ENCODE measurements at regions not wholly inside any gene's neighbourhood (a gene's known extent, or its start where the extent isn't known, plus 50 kb on each side); places are given as distances from the start of the nearest gene placed in this dataset.
"Not testable (repeated sequence)": the region's sequence is repeated elsewhere in the genome, so short reads cannot be mapped to it uniquely, and the experiment has no call there.

DNA sequence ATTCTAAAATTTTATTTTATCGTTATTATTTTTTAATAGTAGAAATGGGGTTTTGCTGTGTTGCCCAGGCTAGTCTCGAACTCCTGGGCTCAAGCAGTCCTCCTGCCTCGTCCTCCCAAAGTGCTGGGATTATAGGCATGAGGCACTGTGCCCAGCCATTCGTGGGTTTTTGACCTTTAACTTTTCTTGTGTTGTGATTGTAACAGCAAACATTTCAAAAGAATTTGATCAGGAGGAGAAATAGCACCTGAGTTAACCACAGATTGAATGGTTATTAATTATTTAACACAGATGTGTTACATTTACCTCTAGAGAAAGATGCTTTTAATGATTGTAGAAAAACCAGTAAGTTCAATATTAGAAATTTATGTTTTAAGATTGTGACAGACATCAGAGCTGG, 132.0 kb downstream of the HAUS1 start:
- TF ChIP-seq, protein P1, sequence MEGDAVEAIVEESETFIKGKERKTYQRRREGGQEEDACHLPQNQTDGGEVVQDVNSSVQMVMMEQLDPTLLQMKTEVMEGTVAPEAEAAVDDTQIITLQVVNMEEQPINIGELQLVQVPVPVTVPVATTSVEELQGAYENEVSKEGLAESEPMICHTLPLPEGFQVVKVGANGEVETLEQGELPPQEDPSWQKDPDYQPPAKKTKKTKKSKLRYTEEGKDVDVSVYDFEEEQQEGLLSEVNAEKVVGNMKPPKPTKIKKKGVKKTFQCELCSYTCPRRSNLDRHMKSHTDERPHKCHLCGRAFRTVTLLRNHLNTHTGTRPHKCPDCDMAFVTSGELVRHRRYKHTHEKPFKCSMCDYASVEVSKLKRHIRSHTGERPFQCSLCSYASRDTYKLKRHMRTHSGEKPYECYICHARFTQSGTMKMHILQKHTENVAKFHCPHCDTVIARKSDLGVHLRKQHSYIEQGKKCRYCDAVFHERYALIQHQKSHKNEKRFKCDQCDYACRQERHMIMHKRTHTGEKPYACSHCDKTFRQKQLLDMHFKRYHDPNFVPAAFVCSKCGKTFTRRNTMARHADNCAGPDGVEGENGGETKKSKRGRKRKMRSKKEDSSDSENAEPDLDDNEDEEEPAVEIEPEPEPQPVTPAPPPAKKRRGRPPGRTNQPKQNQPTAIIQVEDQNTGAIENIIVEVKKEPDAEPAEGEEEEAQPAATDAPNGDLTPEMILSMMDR (conservative IDR thresholded peaks at IDR 0.05; ENCODE audit: low read depth, low read length): no peak

DNA sequence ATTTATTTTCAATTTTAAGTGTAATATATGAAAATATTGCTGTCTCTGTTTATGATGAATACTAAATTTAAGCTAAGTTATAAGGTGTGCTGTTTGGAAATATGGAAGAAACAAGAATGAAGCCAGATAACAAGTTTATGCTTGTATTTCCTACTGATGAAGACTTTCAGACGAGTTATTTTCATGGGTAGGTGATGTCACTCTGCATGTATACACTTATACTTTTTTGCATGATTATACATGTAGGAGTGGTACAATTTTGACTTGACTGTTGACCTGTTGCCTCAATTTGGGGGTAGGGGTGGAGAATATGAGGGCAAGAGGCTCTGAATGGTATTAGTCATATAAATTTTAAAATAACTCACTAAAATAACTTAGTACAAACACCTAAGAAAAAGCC, 133.7 kb downstream of the HAUS1 start:
- DNase-seq (ENCODE audit: low read depth): no peak
- TF ChIP-seq, protein P1 (conservative IDR thresholded peaks at IDR 0.05; ENCODE audit: low read depth, low read length): no peak
- no peak overlapping the region for H3K4me3 ChIP-seq (ENCODE audit: low read length)

More for the DNA sequence above, 132.0 kb downstream of the HAUS1 start:
- H3K4me3 ChIP-seq (ENCODE audit: low read length): no peak overlapping the region
- no peak for DNase-seq (ENCODE audit: low read depth)

DNA sequence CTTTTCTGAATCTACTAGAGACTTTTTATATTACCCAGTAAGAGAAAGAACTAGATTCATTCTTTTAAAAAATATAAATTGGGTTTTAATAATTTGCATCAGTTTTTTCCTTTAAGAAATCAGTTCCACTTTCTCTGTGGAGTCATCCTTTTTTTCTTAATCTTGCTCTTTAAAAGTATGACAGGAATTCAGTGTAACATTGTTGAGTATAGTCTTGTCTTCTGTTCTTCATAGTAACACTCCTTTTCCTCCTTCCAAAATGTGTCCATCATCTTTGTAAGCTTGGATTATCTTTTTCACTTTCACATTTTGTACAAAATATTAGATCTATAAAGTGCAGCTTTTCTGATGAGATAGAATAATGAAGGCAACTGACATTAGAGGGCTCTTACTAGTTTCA, 135.4 kb downstream of the HAUS1 start:
- no peak overlapping the region for H3K4me3 ChIP-seq (ENCODE audit: low read length)
- TF ChIP-seq, protein P1 (conservative IDR thresholded peaks at IDR 0.05; ENCODE audit: low read depth, low read length): no peak
- no peak for DNase-seq (ENCODE audit: low read depth)

DNA sequence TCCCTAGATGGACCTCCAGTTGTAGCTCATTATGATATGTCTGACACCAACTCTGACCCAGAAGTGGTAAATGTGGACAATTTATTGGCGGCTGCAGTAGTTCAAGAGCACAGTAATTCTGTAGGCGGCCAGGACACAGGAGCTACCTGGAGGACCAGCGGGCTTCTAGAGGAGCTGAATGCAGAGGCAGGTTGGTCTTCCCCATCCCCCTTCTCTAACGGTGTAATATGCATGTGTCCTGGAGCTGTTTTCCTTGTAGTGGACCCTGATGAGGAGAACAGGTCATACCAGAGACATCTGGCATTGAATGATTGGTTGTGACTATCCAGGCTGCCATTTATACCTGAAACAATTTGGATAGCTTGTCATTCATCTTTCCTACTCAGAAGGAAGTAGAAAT, 135.8 kb downstream of the HAUS1 start:
- no peak overlapping the region for H3K4me3 ChIP-seq (ENCODE audit: low read length)
- DNase-seq (ENCODE audit: low read depth): no peak
- TF ChIP-seq, protein P1 (conservative IDR thresholded peaks at IDR 0.05; ENCODE audit: low read depth, low read length): no peak

DNA sequence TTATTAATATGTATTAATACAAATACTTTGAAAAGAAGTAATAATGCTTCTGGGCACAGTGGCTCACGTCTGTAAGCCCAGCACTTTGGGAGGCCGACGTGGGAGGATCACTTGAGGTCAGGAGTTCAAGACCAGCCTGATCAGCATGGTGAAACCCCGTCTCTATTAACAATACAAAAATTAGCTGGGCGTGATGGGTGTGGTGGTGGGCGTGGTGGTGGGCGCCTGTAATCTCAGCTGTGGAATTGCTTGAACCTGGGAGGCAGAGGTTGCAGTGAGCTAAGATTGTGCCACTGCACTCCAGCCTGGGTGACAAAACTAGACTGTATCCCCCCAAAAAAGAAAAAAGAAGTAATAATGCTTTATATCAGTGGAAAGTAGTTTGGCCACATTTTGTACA, 137.2 kb downstream of the HAUS1 start:
- not testable (repeated sequence) for H3K4me3 ChIP-seq (ENCODE audit: low read length); DNase-seq (ENCODE audit: low read depth)

DNA sequence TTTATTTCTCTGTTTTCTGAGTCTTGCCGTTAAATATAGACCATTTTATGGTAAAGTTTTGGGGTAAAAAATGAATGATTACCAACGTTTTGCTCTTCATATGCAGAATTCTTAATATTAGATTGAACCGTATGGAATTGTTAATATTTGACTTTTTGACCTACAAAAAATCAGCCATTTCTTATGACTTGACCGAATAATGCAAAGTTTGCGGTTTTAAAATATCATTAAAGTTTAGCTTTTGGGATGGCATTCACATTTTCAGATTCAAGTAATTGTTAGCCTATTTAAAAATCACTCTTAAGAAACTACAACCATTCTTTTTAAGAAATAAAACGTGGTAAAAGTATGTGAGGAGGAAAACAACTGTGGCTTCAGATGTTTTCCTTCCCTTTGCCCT, 138.0 kb downstream of the HAUS1 start:
- H3K4me3 ChIP-seq (ENCODE audit: low read length): no peak overlapping the region
- DNase-seq (ENCODE audit: low read depth): no peak
- TF ChIP-seq, protein P1 (conservative IDR thresholded peaks at IDR 0.05; ENCODE audit: low read depth, low read length): no peak

DNA sequence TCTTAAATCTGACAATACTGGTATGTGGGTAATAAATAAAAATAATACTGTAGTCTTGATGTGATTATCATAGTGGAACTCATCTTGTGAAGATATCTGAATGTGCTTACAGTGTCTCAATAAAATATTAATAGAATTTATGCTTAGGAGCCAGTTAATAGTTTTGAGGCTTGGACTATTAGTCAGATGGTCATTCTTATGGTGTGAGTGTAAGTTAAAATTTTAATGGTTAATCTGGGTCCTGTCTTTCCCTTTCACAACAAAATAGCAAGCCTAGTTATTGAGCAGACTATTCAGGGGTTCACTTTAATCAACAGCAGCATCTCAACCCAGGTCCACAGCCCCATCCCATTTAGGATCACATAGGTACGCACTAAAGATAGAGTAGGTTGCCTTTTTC, 138.9 kb downstream of the HAUS1 start:
- no peak overlapping the region for H3K4me3 ChIP-seq (ENCODE audit: low read length)
- TF ChIP-seq, protein P1 (conservative IDR thresholded peaks at IDR 0.05; ENCODE audit: low read depth, low read length): no peak
- no peak for DNase-seq (ENCODE audit: low read depth)

DNA sequence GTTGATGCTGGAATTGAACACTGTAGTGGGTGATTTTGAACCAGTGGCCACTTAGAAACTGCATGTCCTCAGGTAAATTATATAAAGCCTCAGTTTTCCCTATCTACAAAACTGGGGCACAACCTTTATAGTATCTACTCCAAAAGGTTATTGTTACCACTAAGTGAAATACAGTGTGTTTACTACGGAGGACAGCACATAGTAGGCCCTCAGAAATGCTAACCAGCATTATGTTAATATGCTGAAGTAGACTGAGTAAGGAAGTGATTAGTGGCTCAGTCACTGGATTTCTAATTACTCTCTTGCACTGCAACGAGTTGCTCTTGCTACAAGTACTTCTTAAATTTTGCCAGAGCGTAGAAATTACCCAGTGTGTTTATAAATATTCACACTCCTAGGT, 139.5 kb downstream of the HAUS1 start:
- no peak overlapping the region for H3K4me3 ChIP-seq (ENCODE audit: low read length)
- TF ChIP-seq, protein P1 (conservative IDR thresholded peaks at IDR 0.05; ENCODE audit: low read depth, low read length): no peak
- no peak for DNase-seq (ENCODE audit: low read depth)

All from retinal pigment epithelial cell (primary cell).